Colonic mucosa (tissue), 4 donors: ENCODE measurements at regions not wholly inside any gene's neighbourhood (a gene's known extent, or its start where the extent isn't known, plus 50 kb on each side); places are given as distances from the start of the nearest gene placed in this dataset.

Source experiments
- DNase-seq: peaks from one replicate; pipeline ENCODE4 v3.0.0-alpha.2; 2020
- H3K27ac ChIP-seq: fragments of 200-600 bp; one replicate; pipeline ENCODE4 v1.8.0; 2021
- H3K27me3 ChIP-seq: fragments of 200-600 bp; one replicate; pipeline ENCODE4 v1.8.0; 2021
- H3K36me3 ChIP-seq: fragments of 200-600 bp; one replicate; pipeline ENCODE4 v1.8.0; 2021
- H3K4me1 ChIP-seq: fragments of 200-600 bp; one replicate; pipeline ENCODE4 v1.8.0; 2021; ENCODE audit warnings: mild to moderate bottlenecking
- H3K4me3 ChIP-seq: fragments of 200-600 bp; one replicate; pipeline ENCODE4 v1.8.0; 2021
- H3K9ac ChIP-seq, 2 donors: one replicate each; pipeline ENCODE4 v1.7.0; 2013; ENCODE audit warnings: control low read depth in 2 of 2, low read depth in 2 of 2, low read length in 2 of 2
- H3K9me3 ChIP-seq: fragments of 200-600 bp; one replicate; pipeline ENCODE4 v1.8.0; 2021
- CTCF ChIP-seq: fragments of 200-600 bp; IDR thresholded peaks from one replicate; pipeline ENCODE4 v1.8.0; 2022; ENCODE audit warnings: antibody characterized with exemption, mild to moderate bottlenecking
- intact Hi-C: fragments of 100-400 bp; cut with DNase I; formaldehyde crosslinking; loops from one replicate; pipeline ENCODE4 v1.14.1; 2022
- donor health status: healthy.
- donor health status: DM: no; HTN: no; CAD: no.
- donor health status: DM: no; HTN: no; CAD: no.

DNA sequence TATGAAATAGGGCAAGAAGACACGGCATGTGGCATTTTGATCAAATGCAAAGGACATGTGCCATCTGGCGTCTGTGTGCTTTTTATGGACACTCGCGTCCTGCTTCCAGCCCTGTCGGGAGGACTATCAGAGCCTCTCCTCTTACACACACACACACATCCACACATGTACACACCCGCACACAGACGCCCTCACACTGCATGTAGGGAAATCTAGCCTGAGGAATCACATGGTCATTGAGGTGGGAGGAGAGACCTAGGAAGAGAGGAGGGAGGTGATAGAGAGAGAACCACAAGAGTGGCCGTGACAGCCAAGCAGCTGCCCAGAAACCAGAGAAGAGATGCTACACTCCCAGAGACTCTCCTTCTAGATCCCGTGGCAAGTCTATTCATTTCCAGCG lies 105.9 kb upstream of the CDYL start:
- peak; percentile 6 for DNase-seq
- intact Hi-C loops: no loop called here
- TF ChIP-seq CTCF: no peak
- Histone ChIP-seq H3K9me3 (no peaks in the 10 kb centered on the region), H3K27ac (no peak overlapping the region), H3K4me1 (no peaks in the 10 kb centered on the region), H3K9ac (no peak overlapping the region), H3K27me3 (no peaks in the 10 kb centered on the region), H3K36me3 (no peaks in the 10 kb centered on the region), H3K4me3 (no peak overlapping the region)

- H3K9ac ChIP-seq: no peak overlapping the region
- H3K9me3 ChIP-seq: no peaks in the 10 kb centered on the region
- peak; percentile 3 for DNase-seq
- H3K27ac ChIP-seq: no peak overlapping the region
- no peaks in the 10 kb centered on the region for H3K4me1 ChIP-seq
- H3K4me3 ChIP-seq: no peak overlapping the region
- no peaks in the 10 kb centered on the region for H3K36me3 ChIP-seq
- TF ChIP-seq CTCF: no peak
- H3K27me3 ChIP-seq: no peaks in the 10 kb centered on the region
- intact Hi-C loops: no loop called here
These were observed 107.7 kb upstream of the CDYL start for GRCh38 chr6:4668271-4669179.

DNA sequence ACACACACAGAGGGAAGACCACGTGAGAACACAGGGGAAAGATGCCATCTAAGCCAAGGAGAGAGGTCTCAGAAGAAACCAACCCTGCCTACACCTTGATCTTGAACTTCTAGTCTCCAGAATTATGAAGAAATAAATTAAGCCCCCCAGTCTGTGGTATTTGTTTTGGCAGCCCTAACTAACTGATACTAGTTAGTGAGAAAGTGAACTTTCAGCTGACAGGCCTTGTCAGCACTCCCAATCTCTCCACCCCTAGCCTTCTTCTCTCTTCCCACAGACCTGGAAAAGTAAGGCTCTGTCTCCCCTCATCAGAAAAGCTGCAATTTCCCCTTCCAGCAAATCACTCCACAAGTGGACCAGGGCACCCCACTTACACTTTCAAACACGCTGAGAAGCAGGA lies 108.6 kb upstream of the CDYL start:
- Histone ChIP-seq H3K4me3 (no peak overlapping the region), H3K9me3 (no peaks in the 10 kb centered on the region), H3K27me3 (no peaks in the 10 kb centered on the region), H3K9ac (no peak overlapping the region), H3K4me1 (no peaks in the 10 kb centered on the region), H3K36me3 (no peaks in the 10 kb centered on the region), H3K27ac (no peak overlapping the region)
- TF ChIP-seq CTCF: no peak
- intact Hi-C loops: no loop called here
- DNase-seq: peak; percentile 3

- H3K27ac ChIP-seq: no peak overlapping the region
- no peak overlapping the region for H3K4me3 ChIP-seq
- no peaks in the 10 kb centered on the region for H3K4me1 ChIP-seq
- no peak overlapping the region for H3K9ac ChIP-seq
- no peaks in the 10 kb centered on the region for H3K9me3 ChIP-seq
- TF ChIP-seq CTCF: no peak
- peak; percentile 5 for DNase-seq
- no peaks in the 10 kb centered on the region for H3K36me3 ChIP-seq
- intact Hi-C loops: no loop called here
- no peaks in the 10 kb centered on the region for H3K27me3 ChIP-seq
These were observed 109.2 kb upstream of the CDYL start for GRCh38 chr6:4666886-4667513.

- no peak overlapping the region for H3K4me3 ChIP-seq
- TF ChIP-seq CTCF: no peak
- no peaks in the 10 kb centered on the region for H3K9me3 ChIP-seq
- DNase-seq: peak; percentile 8
- H3K36me3 ChIP-seq: no peaks in the 10 kb centered on the region
- H3K4me1 ChIP-seq: no peaks in the 10 kb centered on the region
- H3K27me3 ChIP-seq: no peaks in the 10 kb centered on the region
- intact Hi-C loops: no loop called here
- H3K27ac ChIP-seq: no peak overlapping the region
- no peak overlapping the region for H3K9ac ChIP-seq
These were observed 110.5 kb upstream of the CDYL start for GRCh38 chr6:4665489-4666417.
